DMS153 treated with DMSO at 0.1 percent for 48 hours (cell line): ENCODE measurements at regions not wholly inside any gene's neighbourhood (a gene's known extent, or its start where the extent isn't known, plus 50 kb on each side); places are given as distances from the start of the nearest gene placed in this dataset.
"Not testable (repeated sequence)": the region's sequence is repeated elsewhere in the genome, so short reads cannot be mapped to it uniquely, and the experiment has no call there.

Experiments
- DNase-seq: peaks from one replicate; lab custom pipeline; 2025; ENCODE audit not compliant: unreplicated experiment; lab: John Stamatoyannopoulos, UW

DNA sequence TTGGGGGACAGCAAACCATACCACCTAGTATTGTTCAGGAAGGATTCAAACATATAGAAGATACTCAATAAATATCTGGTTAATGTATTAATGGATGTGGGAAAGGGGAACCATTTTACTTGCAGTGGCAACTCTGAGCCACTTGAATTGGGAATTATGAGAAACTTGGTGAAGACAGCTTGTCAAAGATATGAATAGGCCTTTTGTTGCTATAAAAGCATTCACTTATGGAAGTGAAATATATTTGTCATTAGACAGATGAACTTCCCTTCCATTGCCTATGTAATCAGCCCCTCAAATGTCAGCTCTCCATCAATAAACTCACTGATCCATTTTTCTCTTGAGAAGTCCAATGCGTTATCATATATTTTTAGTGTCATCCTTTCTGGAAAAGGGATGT, 56.1 kb downstream of the GPR85 start:
- DNase-seq: no peak

DNA sequence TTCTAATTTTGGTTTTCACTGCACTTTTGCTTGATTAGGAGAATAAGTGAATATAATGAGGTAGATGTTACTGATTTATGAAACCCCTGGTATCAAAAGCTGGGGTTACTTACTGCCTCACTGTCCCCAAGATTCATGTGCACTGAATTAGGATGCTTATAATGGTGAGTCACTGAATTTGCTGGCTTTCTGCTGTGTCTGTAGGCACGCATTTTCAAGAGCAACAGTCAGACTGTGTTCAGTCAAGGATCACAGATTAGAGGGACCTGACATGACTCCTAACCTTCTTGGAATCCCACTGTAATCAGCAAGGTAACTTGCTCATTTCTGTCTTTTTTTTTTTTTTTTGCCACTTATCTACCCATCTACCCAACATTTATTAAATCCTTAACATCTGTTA, 59.7 kb downstream of the GPR85 start:
- no peak for DNase-seq

DNA sequence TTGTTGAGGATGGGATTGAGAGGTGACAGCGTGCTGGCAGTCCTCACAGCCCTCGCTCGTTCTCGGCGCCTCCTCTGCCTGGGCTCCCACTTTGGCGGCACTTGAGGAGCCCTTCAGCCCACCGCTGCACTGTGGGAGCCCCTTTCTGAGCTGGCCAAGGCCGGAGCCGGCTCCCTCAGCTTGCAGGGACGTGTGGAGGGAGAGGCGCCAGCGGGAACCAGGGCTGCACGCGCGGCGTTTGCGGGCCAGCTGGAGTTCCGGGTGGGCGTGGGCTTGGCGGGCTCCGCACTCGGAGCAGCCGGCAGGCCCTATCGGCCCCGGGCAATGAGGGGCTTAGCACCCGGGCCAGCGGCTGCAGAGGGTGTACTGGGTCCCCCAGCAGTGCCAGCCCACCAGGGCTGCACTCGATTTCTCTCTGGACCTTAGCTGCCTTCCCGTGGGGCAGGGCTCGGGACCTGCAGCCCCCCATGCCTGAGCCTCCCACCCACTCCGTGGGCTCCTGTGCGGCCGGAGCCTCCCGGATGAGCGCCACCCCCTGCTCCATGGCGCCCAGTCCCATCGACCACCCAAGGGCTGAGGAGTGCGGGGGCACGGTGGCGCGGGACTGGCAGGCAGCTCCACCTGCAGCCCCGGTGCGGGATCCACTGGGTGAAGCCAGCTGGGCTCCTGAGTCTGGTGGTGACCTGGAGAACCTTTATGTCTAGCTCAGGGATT, 69.3 kb downstream of the GPR85 start:
- DNase-seq: not testable (repeated sequence)

DNA sequence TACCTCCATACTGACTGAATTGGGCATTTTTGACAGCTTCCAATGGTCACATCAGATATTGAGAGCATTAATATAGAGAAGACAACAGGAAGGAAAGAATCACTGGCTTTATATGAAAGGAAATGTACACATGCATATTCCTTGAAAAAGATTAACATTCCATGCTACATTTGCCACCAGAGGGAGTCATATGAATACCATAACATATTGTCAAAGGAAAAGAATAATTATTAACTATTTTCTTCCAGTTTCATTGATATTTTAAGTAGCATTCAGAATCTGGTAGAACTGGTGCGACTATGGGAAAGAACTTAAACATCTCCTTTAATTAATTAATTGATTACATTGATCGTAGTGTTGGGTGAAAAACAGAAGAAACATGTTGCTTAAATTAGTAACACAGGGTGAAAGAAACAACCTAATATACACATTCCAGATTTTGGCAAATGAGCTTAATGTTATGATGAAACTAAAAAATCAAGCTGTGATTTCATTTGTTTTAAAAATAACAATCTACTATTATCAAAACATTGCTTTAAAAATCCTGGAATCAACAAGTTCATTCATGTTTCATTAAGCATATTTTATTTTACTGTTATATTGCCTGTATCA, 71.5 kb downstream of the GPR85 start:
- no peak for DNase-seq

DNA sequence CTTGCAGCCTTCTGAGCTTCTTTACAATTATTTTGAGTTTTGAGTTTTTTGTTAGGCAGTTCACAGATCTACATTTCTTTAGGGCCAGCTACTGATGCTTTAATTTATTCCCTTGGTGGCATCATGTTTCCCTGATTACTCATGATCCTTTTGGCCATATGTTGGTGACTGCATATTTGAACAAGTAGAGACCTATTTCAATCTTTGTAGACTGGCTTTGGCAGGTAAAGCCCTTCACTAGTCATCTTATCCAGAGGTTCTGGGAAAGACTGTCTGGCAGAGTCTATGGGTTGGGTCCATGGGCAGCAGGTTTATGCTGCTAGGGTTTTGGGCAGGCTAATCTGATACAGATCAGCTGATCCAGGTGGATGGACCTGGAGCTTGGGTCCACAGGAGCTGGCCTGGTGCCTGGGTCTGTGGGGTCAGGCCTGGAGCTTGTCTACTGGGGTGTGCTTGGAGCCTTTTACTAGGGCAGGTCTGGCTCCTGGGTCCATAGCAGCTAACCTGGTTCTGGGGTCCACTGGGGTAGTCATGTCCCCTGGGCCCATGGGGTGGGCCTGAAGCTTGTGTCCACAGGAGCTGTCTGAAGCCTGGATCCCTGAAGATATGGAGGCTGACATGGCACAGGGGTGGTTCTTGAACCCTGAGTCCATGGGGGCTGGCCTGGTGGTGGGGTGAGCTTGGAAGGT, 72.7 kb downstream of the GPR85 start:
- no peak for DNase-seq

DNA sequence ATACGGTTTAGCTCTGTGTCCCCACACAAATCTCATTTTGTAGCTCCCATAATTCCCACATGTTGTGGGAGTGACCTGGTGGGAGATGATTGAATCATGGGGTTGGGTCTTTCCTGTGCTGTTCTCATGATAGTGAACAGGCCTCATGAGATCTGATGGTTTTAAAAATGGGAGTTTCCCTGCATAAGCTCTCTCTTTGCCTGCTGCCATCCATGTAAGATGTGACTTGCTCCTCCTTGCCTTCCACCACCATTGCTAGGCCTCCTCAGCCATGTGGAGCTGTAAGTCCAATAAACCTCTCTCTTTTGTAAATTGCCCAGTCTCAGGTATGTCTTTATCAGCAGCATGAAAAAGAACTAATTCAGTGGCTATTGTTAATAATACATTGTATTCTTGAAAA, 73.8 kb downstream of the GPR85 start:
- not testable (repeated sequence) for DNase-seq

DNA sequence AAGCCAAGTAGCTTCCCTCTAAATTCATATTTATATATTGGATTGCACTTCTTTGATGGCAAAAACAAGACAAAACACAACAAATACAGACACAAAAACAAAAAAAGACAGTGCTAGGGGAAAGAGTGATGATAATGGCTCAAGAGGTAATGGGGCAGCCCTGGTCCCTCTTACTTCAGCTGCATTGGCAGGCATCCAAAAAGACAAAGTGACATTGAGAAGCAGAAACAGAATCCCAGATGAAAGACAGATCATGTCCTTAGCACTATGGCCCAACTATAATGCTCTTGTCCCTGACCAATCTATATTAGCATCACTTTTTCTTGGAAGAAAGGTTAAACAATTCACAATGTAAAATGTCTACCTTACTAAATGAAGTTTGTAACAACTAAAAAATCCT, 76.2 kb downstream of the GPR85 start:
- DNase-seq: no peak

DNA sequence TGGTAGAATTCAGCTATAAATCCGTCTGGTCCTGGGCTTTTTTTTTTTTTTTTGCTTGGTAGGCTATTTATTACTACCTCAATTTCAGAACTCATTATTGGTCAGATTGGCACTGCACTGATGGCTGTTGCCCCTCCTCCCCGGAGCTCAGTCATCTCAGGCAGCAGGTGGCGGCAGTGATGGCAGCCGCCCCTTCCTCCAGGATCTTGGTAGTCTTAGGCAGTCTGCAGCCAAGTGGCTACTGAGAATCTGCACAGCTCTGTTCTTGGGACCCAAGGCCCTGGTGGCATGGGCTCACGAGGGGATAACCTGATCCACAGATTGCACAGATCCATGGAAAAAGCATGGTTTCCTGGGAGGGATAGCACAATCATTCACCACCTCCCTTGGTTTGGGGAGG, 77.9 kb downstream of the GPR85 start:
- no peak for DNase-seq

DNA sequence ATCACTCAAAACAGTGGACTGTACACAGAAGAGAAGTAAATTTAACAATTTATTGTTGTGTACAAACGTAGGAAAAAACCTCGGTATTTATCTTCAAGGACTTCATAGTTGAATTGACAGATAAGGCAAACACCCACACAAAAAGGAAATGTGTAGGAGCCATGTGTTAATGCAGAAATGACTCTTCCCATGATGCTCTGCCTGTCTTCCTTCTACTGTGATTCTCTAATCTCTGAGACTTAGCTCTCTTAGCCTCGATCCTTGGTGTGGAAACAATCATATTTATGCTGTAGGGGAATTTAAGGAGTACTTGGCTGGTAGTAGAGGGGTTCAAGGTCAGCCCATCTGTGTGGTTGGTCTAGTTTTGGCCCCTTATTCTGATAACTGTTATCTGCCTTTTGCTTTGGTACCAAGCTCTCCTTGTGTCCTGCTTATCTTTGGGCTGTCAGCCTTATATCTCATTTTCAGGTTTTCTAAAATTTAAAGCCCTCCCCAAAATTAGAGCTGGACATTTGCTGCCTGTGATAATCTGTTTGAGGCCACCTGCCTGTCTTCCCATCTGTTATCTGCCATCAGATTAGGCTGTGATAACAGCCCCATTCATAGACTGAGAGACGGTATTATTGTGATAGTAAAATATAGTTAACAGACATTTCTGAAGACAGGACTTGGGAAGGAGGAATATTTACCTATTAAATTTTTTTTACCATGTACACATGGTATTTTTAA, 81.7 kb downstream of the GPR85 start:
- no peak for DNase-seq

DNA sequence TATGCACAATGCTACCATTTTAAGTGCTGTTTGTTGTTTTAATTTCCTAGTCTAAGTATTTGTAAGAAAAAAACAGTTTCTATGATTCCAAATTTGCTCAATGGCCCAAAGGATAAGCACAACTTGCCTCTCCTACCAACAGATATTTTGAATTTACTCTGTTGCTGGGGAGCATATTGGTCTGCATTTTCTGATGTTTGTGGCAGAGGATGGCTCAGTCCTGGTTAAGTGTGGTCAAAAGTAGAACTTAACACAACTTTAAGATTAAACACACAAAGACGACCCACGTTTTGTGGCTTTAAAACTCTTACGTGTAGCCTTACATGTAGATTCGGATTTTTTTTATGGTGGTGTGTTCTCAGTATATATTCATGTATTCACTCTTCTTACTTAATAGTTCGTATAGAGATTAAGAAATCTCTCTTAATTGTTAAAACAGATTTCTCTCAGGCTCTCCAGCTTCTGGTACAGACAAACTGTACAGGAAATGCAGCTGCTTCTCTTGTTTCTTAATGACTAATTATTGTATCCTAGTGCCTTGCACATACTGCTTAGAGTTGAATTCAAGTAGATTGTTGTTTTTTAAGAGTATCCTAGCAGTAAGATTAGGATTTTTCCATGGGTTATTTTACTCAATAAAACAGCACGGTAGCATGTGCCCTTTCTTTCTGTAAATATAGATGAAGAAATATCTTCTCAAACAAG, 86.2 kb downstream of the GPR85 start:
- DNase-seq: no peak

DNA sequence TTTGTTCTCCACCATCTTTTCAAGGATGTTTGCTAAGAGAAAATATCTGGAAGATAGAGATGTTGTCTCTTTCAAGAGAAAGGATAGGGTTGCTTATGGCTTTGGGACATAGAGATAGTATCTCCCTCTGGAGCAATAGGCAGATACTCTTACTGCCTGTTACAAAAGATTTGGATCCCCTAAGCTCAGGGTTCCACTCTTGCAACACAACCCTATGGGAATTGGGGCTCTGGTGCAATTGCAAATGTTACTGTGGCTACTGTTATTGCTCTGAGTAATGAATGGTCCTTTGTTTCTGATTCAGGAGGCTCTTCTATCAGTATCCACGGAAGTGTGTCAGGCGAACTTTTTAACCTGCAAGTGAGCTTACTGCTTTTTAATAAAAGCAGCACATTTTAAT, 88.8 kb downstream of the GPR85 start:
- no peak for DNase-seq

DNA sequence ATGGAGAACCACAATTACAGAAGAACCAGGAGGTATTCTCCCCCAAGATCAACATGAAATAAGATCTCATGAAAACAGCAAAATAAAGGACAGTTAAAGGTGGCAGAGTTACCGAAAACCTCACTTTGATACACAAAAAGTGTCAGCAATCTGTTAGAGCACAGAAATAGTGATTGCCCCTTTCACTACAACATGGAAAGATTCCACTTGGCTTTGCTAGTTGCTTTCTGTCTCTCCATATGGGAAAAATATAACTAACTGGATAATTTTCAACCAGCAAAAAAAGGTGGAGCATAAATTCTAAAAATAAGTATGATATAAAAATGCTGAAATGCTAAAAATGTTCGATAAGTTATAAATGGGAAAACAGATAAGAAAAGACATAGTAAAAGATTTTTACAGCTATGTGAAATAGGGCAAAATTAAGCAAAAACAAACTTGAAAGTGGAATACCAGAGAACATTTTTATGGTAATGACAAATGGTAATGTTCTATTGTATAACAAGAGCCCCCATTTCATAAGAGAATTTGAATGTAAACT, 90.2 kb downstream of the GPR85 start:
- no peak for DNase-seq

DNA sequence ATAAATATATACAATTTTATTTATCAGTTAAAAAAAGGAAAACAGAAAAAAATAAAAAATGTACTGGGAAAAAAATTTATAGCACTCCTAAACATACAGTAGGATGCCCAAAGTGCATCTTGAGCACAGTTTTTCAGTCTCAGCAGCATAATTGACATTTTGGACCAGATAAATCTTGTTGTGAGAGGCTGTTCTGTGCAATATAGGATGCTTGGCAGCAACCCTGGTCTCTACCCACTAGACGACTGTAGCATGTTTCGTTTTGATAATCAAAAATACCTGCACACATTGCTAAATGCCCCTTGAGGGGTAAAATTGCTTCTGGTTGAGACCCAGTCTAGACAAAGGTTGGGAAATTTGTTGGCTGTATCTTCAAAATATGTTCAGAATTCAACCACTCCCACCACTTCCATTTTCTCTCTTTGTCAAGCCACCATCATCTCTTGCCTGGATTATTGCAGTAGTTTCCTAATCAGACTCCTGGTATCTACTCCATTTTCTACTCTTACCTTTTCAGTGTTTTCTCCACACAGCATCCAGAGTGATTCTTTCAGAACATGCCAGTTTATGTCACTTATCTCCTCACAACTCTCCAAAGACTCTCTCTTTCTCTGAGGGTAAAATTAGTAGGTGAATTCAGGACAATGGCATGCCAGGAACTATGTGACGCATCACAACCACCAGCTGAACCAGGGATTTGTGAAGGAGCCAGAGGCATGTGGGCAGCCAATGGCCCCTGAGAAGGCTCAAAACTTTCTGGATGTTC, 91.4 kb downstream of the GPR85 start:
- no peak for DNase-seq

DNA sequence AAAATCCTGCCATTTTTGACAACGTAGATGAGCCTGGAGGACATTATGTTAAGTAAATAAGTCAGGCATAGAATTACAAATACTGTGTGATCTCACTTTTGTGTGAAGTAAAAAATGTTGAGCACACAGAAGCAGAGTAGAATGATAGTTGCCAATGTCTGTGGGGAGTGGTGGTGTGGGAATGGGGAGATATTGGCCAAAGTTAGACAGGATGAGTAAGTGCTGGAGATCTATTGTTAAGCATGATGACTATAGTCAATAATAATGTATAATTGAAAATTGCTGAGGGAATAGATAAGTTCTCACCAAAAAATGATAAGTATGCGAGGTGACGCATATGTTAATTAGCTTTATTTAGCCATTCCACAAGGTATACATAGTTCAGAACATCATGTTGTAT, 92.0 kb downstream of the GPR85 start:
- DNase-seq: no peak

DNA sequence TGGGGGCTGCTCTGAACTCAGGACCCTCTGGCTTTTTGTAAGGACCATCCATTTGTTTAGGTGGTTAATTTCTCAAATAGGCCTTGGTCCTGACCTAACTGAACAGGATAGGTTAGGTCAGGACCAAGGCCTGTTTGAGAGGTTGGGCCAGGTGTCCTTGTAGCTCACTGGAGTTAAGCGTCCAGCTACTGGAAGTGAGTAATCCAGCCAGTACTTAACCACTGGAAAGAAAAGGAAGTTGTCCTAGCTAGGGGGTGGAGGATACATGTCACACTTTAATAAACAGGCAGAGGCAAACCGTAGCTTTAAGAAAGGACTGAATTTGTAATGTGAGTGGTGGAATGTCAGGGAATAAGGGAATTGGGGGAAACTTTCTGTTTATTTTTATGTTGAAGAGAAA, 96.0 kb downstream of the GPR85 start:
- DNase-seq: no peak

DNA sequence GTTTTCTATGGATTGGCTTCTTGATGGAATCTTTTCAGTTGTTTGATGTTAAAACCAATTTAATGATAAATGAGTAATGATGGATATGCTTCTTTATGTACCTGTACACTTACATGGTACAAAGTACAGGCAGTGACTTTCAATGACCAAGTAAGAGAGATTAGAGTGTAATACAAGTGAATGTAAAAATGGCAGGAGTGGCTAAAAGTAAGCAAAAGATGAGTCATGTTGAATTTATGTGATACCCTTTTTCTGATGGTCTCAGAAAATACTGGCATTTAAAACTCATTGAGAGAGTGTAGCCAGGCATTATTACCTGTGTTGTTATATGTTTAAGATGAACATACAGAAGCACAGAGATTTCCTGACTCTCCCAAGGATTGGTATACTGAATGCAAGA, 97.1 kb downstream of the GPR85 start:
- DNase-seq: no peak

DNA sequence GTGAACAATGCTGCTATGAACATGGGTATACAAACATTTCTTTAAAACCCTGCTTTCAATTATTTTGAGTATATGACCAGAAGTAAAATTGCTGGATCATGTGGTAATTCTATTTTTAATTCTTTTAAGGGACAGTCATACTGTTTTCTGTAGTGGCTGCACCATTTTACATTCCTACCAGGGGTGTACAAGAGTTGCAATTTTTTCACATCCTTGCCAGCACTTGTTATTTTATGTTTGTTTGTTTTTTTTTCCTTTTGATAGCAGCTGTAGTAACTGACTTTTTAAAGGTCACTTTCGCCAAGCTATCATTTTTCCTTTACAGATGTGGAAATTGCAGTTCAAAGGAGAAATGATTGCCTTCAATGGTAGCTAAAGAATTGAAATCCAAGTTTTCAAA, 99.5 kb downstream of the GPR85 start:
- DNase-seq: no peak

DNA sequence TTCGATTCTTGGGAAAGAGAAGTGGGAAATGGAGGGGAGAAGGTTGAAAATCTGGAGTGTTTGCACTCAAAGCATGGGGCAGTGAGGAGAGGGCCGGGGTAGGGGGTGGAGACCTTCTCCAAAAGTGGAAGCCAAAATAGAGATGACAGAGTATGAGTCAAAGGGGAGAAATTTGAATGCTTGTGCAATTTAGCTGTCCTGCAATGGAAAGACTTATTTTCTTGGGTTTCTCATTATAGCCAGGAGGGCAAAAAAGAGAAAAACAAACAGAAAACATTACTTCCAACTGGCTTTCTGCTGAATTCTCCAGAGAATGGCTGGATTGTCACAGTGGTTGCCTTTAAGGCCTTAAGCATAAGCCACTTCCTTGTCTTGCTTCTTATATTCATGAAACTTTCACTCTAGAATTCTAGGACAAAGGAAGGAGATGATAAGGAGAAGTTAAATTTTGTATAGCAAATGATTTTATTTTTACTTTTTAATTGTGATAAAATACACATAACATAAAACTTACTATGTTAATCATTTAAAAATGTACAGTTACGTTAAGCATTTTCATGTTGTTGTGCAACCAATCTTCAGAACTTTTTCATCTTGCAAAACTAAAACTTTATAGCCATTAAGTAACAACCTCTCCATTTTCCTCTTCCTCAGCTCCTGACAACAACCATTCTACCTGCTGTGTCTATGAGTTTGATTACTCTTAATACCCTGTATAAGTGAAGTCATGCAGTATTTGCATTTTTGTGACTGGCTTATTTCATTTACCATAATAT, 100.2 kb downstream of the GPR85 start:
- no peak for DNase-seq

DNA sequence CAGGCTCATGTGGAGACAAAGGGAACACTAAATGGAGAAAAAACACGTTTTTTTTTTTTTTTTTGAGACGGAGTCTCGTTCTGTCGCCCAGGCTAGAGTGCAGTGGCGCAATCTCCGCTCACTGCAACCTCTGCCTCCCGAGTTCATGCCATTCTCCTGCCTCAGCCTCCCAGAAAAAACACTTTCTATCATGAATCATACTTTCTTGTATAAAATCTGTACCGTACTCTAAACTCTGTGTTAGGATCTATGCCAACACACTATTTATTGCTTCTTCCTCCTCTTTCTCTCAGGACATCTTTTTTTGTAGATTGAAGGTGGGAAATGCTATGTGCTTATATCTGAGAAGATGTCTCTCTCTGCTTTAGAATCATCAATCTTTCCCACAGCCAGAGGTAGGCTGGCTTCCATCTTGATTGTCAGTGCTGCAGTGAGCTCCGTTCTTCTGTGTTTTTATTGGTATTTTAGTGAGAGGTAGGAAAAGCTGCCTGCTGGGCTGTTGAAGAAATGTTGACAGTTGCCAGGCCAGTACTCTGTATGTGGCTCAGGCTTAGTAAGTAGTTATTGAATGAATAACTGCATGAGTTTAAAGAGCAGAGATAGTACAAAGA, 101.1 kb downstream of the GPR85 start:
- no peak for DNase-seq
